Transverse colon (tissue), 4 donors: ENCODE measurements at regions not wholly inside any gene's neighbourhood (a gene's known extent, or its start where the extent isn't known, plus 50 kb on each side); places are given as distances from the start of the nearest gene placed in this dataset.
"Not testable (repeated sequence)": the region's sequence is repeated elsewhere in the genome, so short reads cannot be mapped to it uniquely, and the experiment has no call there.

Experiments used
- DNase-seq: peaks from one replicate; pipeline ENCODE4 v3.0.0-alpha.2; 2019
- H3K27ac ChIP-seq, 4 donors: fragments of 200-600 bp; sonication (generic); 2 replicates each; pipeline ENCODE4 v1.5.1; 2016 to 2018; ENCODE audit warnings: inconsistent platforms in 4 of 4
- H3K27me3 ChIP-seq: fragments of 200-600 bp; sonication (generic); 2 replicates; pipeline ENCODE4 v1.5.1; 2017; ENCODE audit warnings: inconsistent platforms
- H3K36me3 ChIP-seq, 4 donors: fragments of 200-600 bp; sonication (generic); 2 replicates each; pipeline ENCODE4 v1.5.1; 2017 to 2019; ENCODE audit warnings: inconsistent platforms in 4 of 4
- H3K4me1 ChIP-seq, 4 donors: fragments of 200-600 bp; sonication (generic); 2 replicates each; pipeline ENCODE4 v1.5.1; 2017 to 2020; ENCODE audit warnings: inconsistent platforms in 4 of 4
- H3K4me3 ChIP-seq, 4 donors: fragments of 200-600 bp; sonication (generic); 1 replicate in 1 of 4; 2 replicates in 3 of 4; pipeline versions ENCODE4 v1.5.1 to v1.6.1; 2017 to 2019; ENCODE audit warnings: inconsistent platforms in 4 of 4
- H3K9me3 ChIP-seq, 2 donors: fragments of 200-600 bp; sonication (generic); 2 replicates each; pipeline ENCODE4 v1.5.1; 2017 to 2019; ENCODE audit warnings: inconsistent platforms in 2 of 2
- EP300 ChIP-seq: sonication (generic); formaldehyde crosslinking; IDR thresholded peaks from one replicate; pipeline ENCODE4 v1.6.1; 2017; ENCODE audit warnings: antibody characterized with exemption, low read depth
- POLR2A ChIP-seq: fragments of 450-650 bp; IDR thresholded peaks from one replicate; pipeline ENCODE4 v1.6.1; 2016; ENCODE audit warnings: antibody characterized with exemption, mild to moderate bottlenecking, moderate library complexity
- POLR2AphosphoS5 ChIP-seq, 3 donors: sonication (generic); formaldehyde crosslinking; IDR thresholded peaks; one replicate each; pipeline ENCODE4 v1.6.1; 2016; ENCODE audit warnings: antibody characterized with exemption in 3 of 3
- WGBS, 2 donors: methylation state at CpG; one replicate each; pipeline ENCODE4 v1.1.5; 2018; ENCODE audit warnings: low coverage in 1 of 2; 5-methylcytosine and 5-hydroxymethylcytosine counted together
- in situ Hi-C, 4 donors: fragments of 200-750 bp; cut with MboI; loops; one replicate each; pipeline versions ENCODE4 v1.15.0 to v1.15.1; 2017; ENCODE audit warnings: low sequenced_read_pairs in 3 of 4, low pct_ligation_motif_present in 1 of 4, low pct_unique_long_range_greater_than_20kb in 1 of 4
- intact Hi-C: fragments of 100-400 bp; cut with DNase I; formaldehyde crosslinking; loops from one replicate; pipeline ENCODE4 v1.15.1; 2023; ENCODE audit warnings: low total_unique reads
- TF ChIP-seq, protein P1 (sequence below), 5 experiments: fragments of 200-600 bp in 3 of 5; fragments of 450-650 bp in 2 of 5; sonication (generic) in 3 of 5; IDR thresholded peaks; 1 replicate in 2 of 5; 2 replicates in 3 of 5; pipeline ENCODE4 v1.5.1; 2016 to 2017; ENCODE audit warnings: antibody characterized with exemption in 5 of 5, inconsistent platforms in 3 of 5, mild to moderate bottlenecking in 2 of 5, moderate library complexity in 1 of 5

DNA sequence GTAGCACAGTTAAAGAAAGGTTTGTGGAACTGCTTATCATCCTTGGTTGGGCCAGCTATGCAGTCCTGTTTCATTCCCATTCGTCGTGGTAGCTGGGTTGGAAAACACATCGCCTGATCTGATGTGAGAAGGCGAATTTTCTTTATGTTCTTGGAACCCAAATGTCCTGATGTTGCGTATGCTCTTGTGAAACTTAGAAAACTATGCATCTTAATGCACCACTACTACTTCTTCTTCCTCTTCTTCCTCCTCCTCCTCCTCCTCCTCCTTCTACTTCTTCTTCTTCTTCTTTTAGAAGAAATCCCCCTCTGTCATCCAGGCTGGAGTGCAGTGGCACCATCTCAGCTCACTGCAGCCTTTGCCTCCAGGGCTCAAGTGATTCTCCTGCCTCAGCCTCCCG, 381.6 kb downstream of the UTRN start:
- no peak overlapping the region for H3K4me3 ChIP-seq
- peaks cover 0 to 39% (median 17%) of the 10 kb centered on the region in 4 donors for H3K4me1 ChIP-seq
- in situ Hi-C loops (no loop called here), intact Hi-C loops (no loop called here)
- no peaks in the 10 kb centered on the region for H3K36me3 ChIP-seq
- 79 to 97% methylated on average over 5 to 6 of the region's 6 CpGs for WGBS, 2 donors
- no peaks in the 10 kb centered on the region for H3K27me3 ChIP-seq
- no peak overlapping the region for H3K27ac ChIP-seq
- DNase-seq = no peak
- TF ChIP-seq, protein P1, sequence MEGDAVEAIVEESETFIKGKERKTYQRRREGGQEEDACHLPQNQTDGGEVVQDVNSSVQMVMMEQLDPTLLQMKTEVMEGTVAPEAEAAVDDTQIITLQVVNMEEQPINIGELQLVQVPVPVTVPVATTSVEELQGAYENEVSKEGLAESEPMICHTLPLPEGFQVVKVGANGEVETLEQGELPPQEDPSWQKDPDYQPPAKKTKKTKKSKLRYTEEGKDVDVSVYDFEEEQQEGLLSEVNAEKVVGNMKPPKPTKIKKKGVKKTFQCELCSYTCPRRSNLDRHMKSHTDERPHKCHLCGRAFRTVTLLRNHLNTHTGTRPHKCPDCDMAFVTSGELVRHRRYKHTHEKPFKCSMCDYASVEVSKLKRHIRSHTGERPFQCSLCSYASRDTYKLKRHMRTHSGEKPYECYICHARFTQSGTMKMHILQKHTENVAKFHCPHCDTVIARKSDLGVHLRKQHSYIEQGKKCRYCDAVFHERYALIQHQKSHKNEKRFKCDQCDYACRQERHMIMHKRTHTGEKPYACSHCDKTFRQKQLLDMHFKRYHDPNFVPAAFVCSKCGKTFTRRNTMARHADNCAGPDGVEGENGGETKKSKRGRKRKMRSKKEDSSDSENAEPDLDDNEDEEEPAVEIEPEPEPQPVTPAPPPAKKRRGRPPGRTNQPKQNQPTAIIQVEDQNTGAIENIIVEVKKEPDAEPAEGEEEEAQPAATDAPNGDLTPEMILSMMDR (IDR thresholded peaks at IDR 0.05) = no peak
- no peak for TF ChIP-seq POLR2A
- H3K9me3 ChIP-seq = peaks cover 3 to 12% of the 10 kb centered on the region in 2 donors

DNA sequence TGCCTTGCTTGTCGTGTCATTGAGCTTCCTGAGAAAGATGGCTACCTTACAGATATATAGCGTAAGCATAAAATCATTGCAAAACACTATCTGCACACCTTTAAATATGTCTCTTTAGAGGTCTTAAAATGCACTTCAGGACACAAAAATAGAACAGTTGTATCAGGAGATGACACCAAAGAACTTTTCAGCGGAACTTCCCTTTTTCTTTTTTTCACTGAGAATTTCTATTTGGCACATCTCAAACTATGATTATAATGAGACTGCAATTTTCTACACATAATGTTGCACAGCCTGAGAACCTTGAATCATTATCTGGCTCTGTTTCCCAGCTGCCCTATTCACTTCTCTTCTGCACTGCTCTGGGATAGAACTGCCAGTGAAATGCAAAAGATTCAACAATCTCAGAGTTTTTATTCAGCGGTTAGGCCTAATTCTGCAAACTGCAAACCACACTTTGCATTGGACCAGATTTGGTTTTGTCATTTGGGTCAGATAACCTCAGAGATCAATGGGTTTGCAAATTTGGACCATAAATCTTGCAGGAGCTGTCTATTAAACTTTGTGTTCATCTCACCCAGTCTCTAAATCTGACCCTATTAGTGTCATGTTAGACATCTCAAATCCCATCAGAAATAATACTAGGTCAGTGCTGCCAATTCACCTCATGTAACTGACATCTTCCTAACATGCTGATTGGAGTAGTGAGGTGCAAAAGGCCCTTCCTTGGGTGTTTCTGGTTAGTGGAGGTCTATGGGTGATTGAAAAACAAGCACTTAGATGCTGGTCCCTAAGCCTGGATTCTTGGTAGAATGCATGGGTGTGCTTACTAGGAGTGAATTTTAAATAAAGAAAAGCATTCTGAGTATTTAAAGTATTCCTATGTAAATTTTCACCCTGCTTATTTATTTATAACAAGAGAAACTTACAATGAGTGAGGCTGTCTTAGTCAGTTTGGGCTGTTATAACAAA, 382.7 kb downstream of the UTRN start:
- no peak overlapping the region for H3K27ac ChIP-seq
- H3K36me3 ChIP-seq = no peaks in the 10 kb centered on the region
- peaks cover 0 to 31% (median 13%) of the 10 kb centered on the region in 4 donors for H3K4me1 ChIP-seq
- no peak for DNase-seq
- TF ChIP-seq EP300 (no peak), POLR2AphosphoS5 (IDR thresholded peaks at IDR 0.05) (no peak), POLR2A (no peak)
- TF ChIP-seq, protein P1 (IDR thresholded peaks at IDR 0.05) = no peak
- H3K9me3 ChIP-seq = peaks cover 4 to 12% of the 10 kb centered on the region in 2 donors
- WGBS, 2 donors = 78 to 85% methylated on average over 2 to 4 of the region's 4 CpGs
- in situ Hi-C loops = no loop called here
- no peaks in the 10 kb centered on the region for H3K27me3 ChIP-seq
- H3K4me3 ChIP-seq = no peak overlapping the region
- intact Hi-C loops = no loop called here

DNA sequence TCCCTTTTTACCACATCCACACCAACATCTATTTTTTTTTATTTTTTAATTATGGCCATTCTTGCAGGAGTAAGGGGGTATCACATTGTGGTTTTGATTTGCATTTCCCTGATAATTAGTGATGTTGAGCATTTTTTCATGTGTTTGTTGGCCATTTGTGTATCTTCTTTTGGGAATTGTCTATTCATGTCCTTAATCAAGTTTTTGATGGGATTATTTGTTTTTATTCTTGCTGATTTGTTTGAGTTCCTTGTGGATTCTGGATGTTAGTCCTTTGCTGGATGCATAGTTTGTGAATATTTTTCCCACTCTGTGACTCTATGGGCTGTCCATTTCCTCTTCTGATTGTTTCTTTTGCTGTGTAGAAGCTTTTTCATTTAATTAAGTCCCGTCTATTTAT, 385.1 kb downstream of the UTRN start:
- in situ Hi-C loops, H3K27ac ChIP-seq, H3K4me3 ChIP-seq, H3K36me3 ChIP-seq, DNase-seq, H3K27me3 ChIP-seq, intact Hi-C loops: not testable (repeated sequence)
- Histone ChIP-seq H3K4me1 (peaks cover 0 to 16% (median 3%) of the 10 kb centered on the region in 4 donors), H3K9me3 (peaks cover 22 to 27% of the 10 kb centered on the region in 2 donors)
- WGBS, 2 donors = 100% methylated on average over 1 of the region's 1 CpG

DNA sequence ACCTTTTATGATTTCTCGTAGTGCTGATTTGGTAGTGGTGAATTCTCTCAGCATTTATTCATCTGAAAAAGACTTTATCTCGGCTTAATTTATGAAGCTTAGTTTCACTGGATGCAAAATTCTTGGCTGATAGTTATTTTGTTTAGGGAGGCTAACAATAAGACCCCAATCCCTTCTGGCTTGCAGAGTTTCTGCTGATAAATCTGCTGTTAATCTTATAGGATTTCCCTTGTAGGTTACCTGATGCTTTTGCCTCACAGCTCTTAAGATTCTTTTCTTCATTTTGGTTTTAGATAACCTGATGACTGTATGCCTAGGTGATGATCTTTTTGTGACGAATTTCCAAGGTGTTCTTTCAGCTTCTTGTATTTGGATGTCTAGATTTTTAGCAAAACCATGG, 388.7 kb downstream of the UTRN start:
- DNase-seq = no peak
- TF ChIP-seq POLR2A (no peak), POLR2AphosphoS5 (IDR thresholded peaks at IDR 0.05) (no peak), EP300 (no peak)
- TF ChIP-seq, protein P1 (IDR thresholded peaks at IDR 0.05) = no peak
- H3K27ac ChIP-seq = no peak overlapping the region
- intact Hi-C loops = no loop called here
- H3K4me3 ChIP-seq = no peak overlapping the region
- WGBS, 2 donors = 97 to 98% methylated on average over 3 of the region's 3 CpGs
- peaks cover 22 to 27% of the 10 kb centered on the region in 2 donors for H3K9me3 ChIP-seq
- no peaks in the 10 kb centered on the region for H3K27me3 ChIP-seq
- peaks cover 0 to 18% (median 9%) of the 10 kb centered on the region in 4 donors for H3K4me1 ChIP-seq
- in situ Hi-C loops = no loop called here
- H3K36me3 ChIP-seq = no peaks in the 10 kb centered on the region
